NCI-H748 (cell line): ENCODE measurements at regions not wholly inside any gene's neighbourhood (a gene's known extent, or its start where the extent isn't known, plus 50 kb on each side); places are given as distances from the start of the nearest gene placed in this dataset.
"Not testable (repeated sequence)": the region's sequence is repeated elsewhere in the genome, so short reads cannot be mapped to it uniquely, and the experiment has no call there.

ENCODE experiments used
- DNase-seq: peaks from one replicate; lab custom pipeline; 2025; ENCODE audit not compliant: unreplicated experiment; lab: John Stamatoyannopoulos, UW

DNA sequence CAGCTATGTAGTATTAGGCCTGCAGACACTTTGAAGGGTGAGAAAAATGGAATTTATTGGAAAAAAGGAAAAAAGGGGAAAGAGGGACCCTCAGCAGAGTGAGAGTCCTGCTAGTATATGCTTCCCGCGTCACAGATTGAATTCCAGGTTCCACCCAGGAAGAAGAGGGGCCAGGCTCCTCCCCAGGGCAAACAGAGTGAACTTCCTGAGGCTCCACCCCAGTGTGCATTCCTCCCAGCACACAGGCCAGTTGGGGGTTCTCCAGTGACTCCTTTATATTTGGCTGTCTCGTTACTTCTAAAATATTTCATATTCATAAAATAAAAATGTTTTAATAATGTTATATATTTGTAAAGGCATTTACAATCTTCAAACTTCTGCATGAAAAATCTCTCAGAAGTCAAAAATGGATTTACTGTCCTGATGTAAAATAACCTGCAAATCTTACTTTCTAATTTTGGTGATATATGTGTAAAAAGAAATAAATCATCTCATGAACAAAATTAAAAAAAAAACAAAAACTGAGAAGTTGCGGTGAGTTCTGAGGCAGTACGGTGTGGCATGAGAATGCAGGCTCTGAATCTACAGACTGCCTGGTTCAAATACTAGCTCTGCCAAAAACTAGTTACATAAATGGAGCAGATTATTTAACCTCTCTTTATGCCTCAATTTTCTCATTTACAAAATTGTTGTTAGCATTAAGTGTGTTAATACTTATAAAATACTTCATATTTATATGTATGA lies 175.8 kb upstream of the P2RY1 start:
- no peak for DNase-seq

DNA sequence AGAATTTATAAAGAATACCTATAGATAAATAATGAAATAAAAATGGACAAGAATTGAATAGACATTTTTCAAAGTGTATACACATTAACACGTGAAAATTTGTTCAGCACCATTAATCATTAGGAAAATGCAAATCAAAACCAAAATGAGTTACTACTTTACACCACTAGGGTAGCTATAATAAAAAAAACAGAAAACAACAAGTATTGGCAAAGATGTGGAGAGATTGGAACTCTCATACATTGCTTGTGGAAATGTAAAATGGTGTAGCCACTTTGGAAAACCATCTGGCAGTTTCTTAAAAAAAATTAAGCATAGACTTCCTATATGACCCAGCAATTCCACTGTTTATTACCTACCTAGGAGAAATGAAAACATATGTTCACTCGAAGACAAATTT lies 172.8 kb upstream of the P2RY1 start:
- DNase-seq: no peak

DNA sequence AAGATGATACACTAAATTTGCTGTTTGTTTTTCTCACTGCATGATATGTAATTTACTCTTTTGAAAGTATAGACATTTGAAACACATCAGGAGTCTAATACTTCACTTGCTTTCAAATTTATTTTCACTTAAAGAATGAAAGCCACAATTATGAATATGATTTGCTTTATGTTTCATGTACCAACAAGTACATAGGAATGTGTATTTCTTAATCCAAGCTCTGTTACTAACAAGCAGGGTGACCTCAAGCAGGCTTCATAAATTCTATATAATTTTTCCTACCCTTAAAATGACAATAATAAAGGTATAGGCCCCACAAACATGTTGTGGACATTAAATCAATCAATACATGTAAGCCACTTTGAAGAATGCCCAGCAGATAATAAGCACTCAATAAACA lies 170.2 kb upstream of the P2RY1 start:
- DNase-seq: no peak

DNA sequence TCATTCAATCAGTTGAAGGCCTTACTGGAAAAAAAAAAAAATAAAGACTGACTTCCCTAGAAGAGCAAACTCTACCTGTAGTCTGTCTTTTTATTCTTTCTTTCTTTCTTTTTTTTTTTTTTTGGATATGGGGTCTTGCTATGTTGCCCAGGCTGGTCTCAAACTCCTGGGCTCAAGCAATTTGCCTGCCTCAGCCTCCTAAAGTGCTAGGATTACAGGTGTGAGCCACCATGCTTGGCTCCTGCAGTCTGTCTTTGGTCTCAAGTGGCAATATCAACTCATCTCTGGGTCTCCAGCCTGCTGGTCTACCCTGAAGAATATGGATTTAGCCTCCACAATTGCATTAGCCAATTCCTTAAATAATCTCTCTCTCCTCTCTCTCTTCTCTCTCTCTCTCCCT lies 167.7 kb upstream of the P2RY1 start:
- no peak for DNase-seq

DNA sequence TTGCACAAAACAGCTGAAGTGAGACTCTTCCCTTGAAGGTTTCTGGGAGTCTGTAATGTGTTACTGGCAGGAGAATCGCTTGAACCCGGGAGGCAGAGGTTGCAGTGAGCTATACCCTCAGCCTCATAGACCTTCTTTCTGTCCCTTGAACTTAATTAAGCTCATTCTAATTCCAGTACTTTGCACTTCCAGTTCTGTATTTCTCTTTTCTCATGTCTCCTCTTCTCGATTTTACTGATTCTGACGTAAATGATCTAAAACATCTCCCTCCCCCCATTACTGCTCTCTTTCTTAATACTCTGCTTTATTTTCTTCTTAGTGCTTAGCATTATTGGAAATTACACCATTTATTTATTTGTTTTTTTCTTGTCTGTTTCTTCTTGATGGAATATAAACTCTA lies 165.4 kb upstream of the P2RY1 start:
- DNase-seq: no peak

DNA sequence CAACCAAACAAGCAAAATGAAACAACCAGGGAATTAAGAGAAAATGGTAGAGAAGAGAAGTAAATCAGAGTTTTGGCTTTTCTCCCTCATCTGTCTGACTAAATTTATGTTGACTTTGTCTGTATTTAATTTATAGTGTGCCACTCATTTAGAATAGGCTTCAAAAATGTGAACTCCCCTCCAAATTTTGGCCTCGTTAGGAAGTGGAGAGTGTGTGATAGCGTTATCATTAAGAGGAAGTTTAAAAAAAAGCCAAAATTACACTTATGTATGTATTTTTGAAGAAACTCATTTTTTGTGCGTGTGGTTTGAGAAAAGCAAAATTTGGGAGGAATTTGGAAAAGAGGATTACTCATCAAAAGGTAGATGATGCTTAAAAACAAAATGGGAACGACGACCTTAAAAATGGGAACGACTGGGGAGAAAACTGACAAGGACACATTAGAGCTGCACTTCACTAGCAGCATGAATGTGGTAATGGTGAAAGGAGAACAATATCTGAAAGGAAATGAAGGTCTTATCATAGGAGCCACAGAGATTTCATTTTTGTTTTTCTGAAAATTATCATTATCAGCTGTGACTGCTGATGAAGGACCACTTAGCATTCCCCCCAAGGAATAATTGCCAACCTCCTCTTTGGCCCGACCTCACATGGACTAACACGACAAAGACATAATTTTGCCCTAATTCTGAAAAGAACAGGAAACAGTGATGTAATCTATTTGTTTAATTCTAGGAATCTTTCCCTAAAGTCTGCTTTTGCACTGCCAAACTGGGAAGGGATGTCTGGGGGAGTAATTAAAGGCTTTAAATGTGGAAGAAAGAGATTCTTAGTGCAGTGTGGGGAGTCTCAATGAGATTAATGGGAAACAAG lies 163.2 kb upstream of the P2RY1 start:
- peak; percentile 22 for DNase-seq

DNA sequence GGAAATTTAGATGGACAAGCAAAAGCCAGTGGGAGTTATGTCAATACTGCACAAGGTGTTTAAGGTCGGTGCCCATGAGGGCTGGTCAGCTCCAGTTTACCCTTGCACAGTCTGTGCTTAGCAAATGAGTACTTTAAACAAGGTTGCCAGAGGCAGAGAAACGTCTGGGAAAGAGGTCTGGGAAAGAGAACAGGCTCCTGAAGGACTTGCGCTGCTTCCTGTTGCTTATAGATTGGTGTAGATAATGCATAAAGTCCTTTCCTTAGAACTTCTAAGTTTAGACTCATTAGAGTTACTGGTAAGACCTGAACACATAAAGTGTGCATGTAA lies 162.6 kb upstream of the P2RY1 start:
- DNase-seq: peak; percentile 22

DNA sequence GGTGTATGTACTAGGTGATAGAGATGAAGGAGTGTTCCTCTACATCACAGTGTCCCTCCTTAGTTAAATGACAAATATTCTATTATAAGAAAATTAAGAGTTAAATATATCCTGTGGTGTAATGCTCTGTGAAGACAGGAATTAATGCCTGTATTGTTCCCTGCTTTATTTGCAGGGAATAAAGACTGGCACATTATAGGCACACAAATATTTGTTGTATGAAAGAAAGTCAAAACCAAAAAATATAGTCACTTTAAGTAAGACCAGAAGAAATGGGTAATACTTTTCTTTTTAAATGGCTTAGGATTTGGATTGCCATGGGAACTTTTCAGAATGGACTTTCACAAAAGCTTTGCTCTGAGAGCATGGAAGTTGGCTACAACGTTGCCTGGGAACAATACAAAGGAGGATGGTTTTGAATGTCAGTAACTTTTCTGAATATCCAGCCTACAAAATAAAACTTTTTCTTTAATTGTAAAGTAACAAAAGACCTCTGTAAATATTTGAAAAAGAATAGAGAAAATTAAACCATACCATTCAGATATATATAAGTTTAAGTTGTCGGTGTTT lies 158.0 kb upstream of the P2RY1 start:
- DNase-seq: no peak

DNA sequence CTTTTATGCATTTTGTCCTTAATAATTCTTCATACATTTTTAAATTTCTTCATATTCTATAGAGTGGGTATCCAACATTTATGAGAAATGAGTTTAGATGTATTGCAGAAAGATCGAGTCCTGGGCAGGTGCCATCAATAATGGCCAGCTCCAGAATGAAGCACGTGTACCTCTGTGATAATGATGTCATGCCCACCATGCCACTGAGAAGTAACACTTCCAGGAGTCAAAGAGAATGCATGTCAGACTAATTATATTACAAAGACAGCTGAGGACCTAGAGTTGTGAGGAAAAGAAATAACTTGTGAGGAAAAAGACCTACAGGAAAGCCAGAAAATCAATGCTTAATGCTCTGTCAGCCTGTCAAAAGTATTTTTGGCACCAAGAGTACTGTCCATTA lies 157.4 kb upstream of the P2RY1 start:
- DNase-seq: no peak

DNA sequence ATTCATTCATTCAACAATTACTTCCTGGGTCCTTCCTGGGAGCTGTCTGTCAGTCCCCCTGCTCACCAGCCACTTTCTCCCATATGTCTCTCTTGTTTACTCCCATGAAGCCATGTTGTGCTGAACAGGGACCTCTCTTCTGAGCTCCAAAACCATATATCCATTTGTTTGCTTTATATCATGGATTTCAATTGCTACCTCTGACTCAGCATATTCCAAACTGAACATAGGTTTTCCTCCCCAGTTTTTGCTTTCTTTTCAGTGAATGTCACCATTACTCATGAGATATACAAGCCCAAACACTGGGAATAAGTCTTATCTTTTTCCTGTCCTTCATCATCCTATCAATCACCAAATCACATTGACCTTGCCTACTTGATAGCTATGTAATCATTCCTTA lies 152.5 kb upstream of the P2RY1 start:
- no peak for DNase-seq

DNA sequence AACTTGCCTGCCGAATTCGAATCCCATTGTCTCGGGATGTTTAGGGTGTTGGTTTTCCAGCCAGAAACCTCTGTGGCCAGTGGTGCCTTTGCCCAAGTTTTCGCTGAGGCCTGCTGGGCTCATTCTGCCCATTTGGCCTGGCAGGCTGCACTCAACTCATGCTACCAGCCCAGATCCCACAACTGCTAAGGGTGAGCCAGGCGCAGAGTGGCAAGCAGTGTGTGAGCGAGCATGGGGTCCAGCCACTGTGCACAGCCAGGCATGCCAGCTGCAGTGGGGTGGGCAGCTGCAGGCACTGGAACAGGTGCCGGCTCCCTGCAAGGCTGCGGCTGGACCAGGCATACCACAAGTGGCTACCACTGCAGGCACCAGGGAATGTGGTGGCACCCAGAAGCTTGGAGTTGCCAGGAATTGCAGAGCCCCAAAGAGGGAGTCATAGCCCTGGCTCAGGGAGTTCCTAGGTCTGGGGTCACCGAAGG lies 151.4 kb upstream of the P2RY1 start:
- no peak for DNase-seq

DNA sequence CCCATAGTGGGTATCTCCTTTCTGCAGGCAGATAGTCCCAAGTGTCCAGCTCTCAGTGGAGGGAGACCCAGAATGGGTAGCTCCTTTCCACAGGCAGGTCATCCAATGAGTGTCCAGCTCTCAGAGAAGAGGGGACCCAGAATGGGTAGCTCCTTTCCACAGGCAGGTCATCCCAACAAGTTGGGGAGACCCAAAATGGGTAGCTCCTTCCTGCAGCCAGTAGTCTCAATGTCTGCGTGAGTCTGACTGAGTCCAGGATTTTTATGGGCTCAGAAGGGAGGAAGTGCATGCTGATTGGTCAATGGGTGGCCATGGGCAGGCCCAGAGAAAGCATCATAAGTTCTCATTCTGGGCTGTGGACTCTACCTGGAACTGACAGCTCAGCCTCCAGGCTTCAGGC lies 150.7 kb upstream of the P2RY1 start:
- DNase-seq: no peak

DNA sequence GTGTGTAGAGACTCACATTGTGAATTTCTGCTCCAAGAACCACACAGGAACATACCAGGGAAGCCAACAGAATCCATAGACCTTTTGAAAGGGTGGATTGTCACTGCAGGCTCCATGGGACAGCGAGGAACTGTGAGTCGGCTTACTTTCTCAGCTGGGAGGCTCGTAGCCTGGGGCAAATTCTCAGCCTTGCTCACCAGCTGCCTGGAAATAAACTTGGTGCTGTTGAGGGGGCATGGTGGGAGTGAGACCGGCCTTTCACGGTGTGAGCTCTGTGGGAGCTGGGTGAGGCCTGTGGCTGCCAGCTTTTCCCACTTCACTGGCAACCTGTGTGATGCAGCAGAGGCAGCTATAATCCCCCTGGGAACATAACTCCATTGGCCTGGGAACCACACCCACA lies 146.6 kb upstream of the P2RY1 start:
- DNase-seq: peak; percentile 3

DNA sequence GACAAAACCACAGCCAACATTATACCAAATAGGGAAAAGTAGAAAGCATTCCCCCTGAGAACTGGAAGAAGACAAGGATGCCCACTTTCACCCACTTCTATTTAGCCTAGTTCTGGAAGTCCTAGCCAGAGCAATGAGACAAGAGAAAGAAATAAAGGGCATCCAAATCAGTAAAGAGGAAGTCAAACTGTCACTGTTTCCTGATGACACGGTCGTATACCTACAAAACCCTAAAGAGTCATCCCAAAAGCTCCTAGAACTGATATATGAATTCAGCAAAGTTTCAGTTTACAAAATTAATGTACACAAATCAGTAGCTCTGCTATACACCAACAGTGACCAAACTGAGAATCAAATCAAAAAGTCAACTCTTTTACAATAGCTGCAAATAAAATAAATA lies 142.6 kb upstream of the P2RY1 start:
- not testable (repeated sequence) for DNase-seq

DNA sequence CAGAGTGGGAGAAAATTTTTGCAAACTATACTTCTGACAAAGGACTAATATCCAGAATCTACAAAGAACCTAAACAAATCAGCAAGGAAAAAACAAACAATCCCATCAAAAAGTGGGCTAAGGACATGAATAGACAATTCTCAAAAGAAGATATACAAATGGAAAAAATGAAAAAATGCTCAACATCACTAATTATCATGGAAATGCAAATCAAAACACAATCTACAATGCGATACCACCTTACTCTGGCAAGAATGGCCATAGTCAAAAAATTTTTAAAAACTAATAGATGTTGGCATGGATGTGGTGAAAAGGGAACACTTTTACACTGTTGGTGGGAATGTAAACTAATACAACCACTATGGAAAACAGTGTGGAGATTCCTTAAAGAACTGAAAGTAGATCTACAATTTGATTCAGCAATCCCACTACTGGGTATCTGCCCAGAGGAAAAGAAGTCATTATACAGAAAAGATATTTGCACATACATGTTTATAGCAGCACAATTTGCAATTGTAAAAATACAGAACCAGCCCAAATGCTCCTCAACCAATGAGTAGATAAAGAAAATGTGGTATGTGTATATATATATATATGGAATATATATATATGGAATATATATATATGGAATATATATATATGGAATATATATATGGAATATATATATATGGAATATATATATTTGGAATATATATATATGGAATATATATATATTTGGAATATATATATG lies 141.2 kb upstream of the P2RY1 start:
- not testable (repeated sequence) for DNase-seq

DNA sequence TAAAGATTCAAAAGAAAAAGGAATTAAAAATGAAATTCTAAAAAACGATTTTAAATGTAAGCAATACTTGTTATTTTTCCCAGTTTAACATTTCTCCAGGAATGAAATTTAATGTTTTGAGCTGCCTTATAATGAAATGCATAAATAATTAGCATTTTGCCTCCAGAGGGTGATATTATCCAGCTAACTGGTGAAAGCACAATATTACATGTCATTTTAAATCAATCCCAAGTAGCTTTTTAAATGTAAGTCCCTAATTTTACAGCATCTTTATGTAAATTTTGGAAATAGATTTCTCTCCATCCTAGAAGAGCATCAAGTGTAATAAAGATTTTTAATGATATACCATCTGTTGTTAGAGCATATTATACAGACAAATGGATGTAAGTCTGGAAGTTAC lies 139.1 kb upstream of the P2RY1 start:
- no peak for DNase-seq

DNA sequence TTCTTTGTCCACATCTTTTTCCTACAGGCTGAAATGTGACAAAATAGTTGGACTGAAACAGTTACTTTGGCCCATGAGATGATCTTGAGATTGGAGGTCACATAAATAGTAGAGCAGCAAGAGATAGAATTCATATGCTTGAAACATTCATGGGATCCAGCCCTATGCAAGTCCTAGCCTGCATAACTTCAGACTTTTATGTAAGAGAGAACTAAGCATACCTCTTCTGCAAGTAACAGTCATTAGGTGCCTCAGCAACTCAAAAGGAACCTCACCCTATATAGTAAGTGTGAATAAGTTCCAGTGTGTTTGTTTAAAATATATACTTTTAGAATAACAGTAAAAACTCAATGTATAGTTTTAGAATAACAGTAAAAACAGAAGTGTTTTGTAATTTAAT lies 138.0 kb upstream of the P2RY1 start:
- no peak for DNase-seq

DNA sequence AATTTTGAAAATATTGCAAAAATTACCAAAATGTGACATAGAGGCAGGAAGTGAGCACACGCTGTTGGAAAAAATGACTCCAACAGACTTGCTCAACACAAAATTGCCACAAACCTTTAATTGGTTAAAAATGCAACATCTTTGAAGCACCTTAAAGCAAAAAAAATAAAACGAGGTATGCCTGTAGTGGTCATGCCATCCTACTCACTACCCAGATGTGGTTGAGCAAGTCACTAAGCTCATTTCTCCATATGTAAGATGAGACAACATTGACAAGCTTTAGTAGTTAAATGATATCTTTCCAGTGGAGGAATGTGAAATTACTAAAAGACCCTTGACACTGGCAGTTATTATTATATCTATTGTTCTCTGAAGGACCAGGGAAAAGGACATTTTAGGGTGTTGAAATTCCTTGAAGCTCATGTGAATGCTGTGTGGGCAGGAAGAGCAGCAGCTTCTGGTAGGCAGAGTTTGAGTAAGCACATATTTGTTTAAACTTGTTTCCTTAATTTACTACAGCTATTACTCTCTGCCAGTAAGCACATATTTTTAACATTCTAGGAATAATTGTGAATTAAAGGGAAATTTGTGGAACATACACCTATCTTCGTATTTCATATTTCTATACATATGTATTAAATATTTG lies 131.6 kb upstream of the P2RY1 start:
- DNase-seq: no peak

DNA sequence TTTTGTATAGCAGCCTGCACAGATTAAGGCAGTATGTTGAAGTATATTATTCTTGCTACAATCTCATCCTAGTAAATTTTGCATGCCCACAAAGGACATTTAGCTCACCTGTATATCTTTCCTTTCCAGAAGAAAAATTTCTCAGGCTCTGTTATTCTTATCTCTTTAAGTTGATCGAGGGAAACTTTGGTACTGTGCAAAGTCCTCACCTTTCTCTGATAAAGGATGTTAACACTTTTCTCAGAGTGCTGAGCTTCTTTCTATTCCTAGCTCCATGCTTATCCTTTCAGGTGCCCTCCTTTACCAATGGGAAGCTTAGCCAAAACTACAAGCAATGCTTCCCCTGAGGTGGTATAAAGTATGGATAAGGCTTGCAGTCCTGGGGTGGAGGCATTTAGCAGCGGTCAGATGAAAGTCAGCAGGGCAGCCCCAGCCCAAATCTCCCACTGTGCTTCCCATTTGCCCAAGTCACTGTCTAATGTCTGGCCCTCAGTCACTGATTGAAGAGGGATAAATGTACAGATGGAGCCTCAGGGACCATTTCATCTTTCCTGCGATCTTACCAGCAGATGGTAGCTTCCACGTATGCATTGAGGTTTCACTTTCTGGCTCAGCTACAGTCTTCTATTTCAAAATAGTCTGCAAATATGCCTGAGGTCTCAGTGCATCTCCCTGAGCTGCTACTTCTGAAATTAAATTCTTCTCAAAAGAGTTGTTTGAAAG lies 127.8 kb upstream of the P2RY1 start:
- DNase-seq: no peak

DNA sequence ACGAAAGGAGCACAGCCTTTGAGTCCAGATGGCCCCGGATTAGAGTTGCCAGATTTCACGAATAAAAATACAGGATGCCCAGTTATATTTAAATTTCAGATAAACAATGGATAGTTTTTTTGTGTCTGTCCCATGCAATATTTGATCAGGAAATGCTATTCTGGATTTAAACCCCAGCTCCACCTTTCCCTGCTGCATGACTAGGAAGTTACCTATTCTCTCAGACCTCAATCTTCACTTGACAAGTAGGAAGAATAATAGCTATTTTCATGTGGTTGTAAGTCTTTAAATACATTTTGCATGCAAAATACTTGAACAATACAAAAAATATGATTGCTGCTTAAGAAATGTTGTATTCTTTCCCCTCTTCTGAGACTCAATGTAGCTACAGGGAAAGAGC lies 125.3 kb upstream of the P2RY1 start:
- no peak for DNase-seq
